ENCODE measurements at regions not wholly inside any gene's neighbourhood (a gene's known extent, or its start where the extent isn't known, plus 50 kb on each side); places are given as distances from the start of the nearest gene placed in this dataset.

GRCh38 chr4:155509555-155509954 lies 132.8 kb upstream of the MAP9 start:
- CTCF ChIA-PET (ENCODE audit: partially characterized antibody): interaction anchor here (1.5 to 2.0 kb wide), 2 partner anchors 12 to 19 kb away, joined by 4 to 6 read pairs; no protein-coding TSS in a partner anchor
- H3K36me3 ChIP-seq (ENCODE audit: control insufficient read depth in 2 of 4, insufficient read depth in 4 of 4, low read length in 3 of 4): no peaks in the 10 kb centered on the region
- peaks cover 0 to 5% (median 3%) of the 10 kb centered on the region in 4 experiments; a peak in 3 of 7 replicates for H3K4me1 ChIP-seq (replicated peaks in 1 of 4; ENCODE audit: control insufficient read depth in 3 of 4, insufficient read depth in 4 of 4, low read length in 3 of 4)
- no peak overlapping the region for H2AFZ ChIP-seq (ENCODE audit: low read length)
- POLR2A ChIA-PET (ENCODE audit: partially characterized antibody): no interaction called here
- no peak overlapping the region for H2AK5ac ChIP-seq (ENCODE audit: low read depth, low read length)
- no peak overlapping the region for H3K56ac ChIP-seq (replicated peaks; ENCODE audit: insufficient read length, low read depth, low read length)
- no peak overlapping the region for H3K23ac ChIP-seq (ENCODE audit: insufficient read length)
- H2BK5ac ChIP-seq (ENCODE audit: low read depth, low read length): no peak overlapping the region
- no peak overlapping the region for H3K14ac ChIP-seq (ENCODE audit: insufficient read length)
- no peak overlapping the region for H3K4ac ChIP-seq (replicated peaks; ENCODE audit: insufficient read length, low read depth, low read length)
- no peaks in the 10 kb centered on the region for H4K20me1 ChIP-seq (replicated peaks in 1 of 2; ENCODE audit: control insufficient read depth in 1 of 2, insufficient read depth in 2 of 2, low read length in 2 of 2)
- no peak for FAIRE-seq
- no peak for DNase-seq (ENCODE audit: low read depth in 1 of 2, low spot score in 2 of 2)
- H3K23me2 ChIP-seq (ENCODE audit: low read depth, low read length): no peaks in the 10 kb centered on the region
- no peaks in the 10 kb centered on the region for H3K9me3 ChIP-seq (ENCODE audit: insufficient read depth in 2 of 2, low read depth in 1 of 2, low read length in 1 of 2)
- H3K27me3 ChIP-seq (replicated peaks in 1 of 4; ENCODE audit: control insufficient read depth in 3 of 4, extremely low read depth in 1 of 4, insufficient read depth in 3 of 4, low read length in 3 of 4): no peaks in the 10 kb centered on the region
- H4K5ac ChIP-seq (ENCODE audit: insufficient read length, low read depth, low read length): no peak overlapping the region
- H3K79me2 ChIP-seq (ENCODE audit: control insufficient read depth in 1 of 2, insufficient read depth in 2 of 2, low read length in 2 of 2): no peaks in the 10 kb centered on the region
- no peak overlapping the region for H3K4me2 ChIP-seq (ENCODE audit: insufficient read depth in 1 of 2, low read depth in 2 of 2, low read length in 2 of 2)
- no peak overlapping the region for H3K27ac ChIP-seq (ENCODE audit: low read depth, low read length)
- TF ChIP-seq RFX5 (IDR thresholded peaks at IDR 0.05; ENCODE audit: borderline replicate concordance, low read depth, low read length) (no peak), YY1 (IDR thresholded peaks at IDR 0.05; ENCODE audit: low read depth, low read length) (no peak), CBX8 (IDR thresholded peaks at IDR 0.05; ENCODE audit: borderline replicate concordance, low read depth, low read length) (no peak), POLR2AphosphoS5 (IDR thresholded peaks at IDR 0.05; ENCODE audit: low read depth, low read length) (no peak), CEBPB (IDR thresholded peaks at IDR 0.05; ENCODE audit: low read depth, low read length) (no peak), MAFK (IDR thresholded peaks at IDR 0.05; ENCODE audit: low read depth, low read length) (no peak)
- H3K4me3 ChIP-seq (ENCODE audit: extremely low read depth in 1 of 4, insufficient read depth in 2 of 4, low read depth in 3 of 4, low read length in 4 of 4): no peak overlapping the region
- H3K79me1 ChIP-seq (ENCODE audit: low read depth, low read length): no peaks in the 10 kb centered on the region
- H3K18ac ChIP-seq (ENCODE audit: extremely low read depth, low read length): no peak overlapping the region
- H3K9ac ChIP-seq (replicated peaks in 1 of 4; ENCODE audit: extremely low read depth in 1 of 4, low read depth in 3 of 4, low read length in 3 of 4): no peak overlapping the region
- no peak overlapping the region for H4K8ac ChIP-seq (ENCODE audit: extremely low read depth, insufficient read depth, low read length)
- no peak overlapping the region for H2BK120ac ChIP-seq (replicated peaks; ENCODE audit: low read depth, low read length)
- H4K91ac ChIP-seq (replicated peaks; ENCODE audit: insufficient read length, low read length): no peak overlapping the region
- H2BK20ac ChIP-seq (ENCODE audit: low read length): no peak overlapping the region
- H2BK12ac ChIP-seq (ENCODE audit: low read depth, low read length): no peak overlapping the region
- H2BK15ac ChIP-seq (ENCODE audit: low read length): no peak overlapping the region

Measured in H1 (cell line).